SH-SY5Y (cell line): ENCODE measurements at regions not wholly inside any gene's neighbourhood (a gene's known extent, or its start where the extent isn't known, plus 50 kb on each side); places are given as distances from the start of the nearest gene placed in this dataset.
A peak's percentile ranks its signal among the peaks of the same experiment; 100 is the strongest.

Experiments
- GATA2 ChIP-seq: IDR thresholded peaks from 2 replicates; pipeline ENCODE4 v1.6.1; 2011; ENCODE audit warnings: mild to moderate bottlenecking, low read depth, low read length
- GATA3 ChIP-seq: IDR thresholded peaks from 2 replicates; pipeline ENCODE4 v1.6.1; 2011; ENCODE audit warnings: low read depth, mild to moderate bottlenecking, low read length, moderate library complexity

DNA sequence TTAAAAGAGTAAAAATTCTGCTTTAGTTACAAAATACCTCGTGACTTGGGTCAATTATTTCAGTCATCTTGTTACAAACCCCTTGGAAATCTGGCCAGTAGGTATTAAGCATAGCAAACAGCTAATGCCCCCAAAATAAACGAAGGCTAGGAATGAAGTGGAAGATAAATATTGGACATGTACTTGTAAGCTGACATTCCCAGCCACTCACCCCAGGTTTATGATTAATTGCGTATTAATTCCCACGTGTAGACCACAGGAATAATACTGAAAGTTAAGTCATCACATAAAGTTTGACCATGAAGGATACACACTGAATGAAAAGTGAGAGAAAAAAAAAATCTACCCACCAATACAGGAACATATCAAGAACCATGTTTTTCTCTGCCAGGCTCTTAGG lies 936.5 kb upstream of the ADGRB3 start:
- TF ChIP-seq GATA3, result no peak
- TF ChIP-seq GATA2, result no peak

- no peak for TF ChIP-seq GATA2
- no peak for TF ChIP-seq GATA3
These were observed 941.0 kb upstream of the ADGRB3 start for GRCh38 chr6:67694127-67694526.

DNA sequence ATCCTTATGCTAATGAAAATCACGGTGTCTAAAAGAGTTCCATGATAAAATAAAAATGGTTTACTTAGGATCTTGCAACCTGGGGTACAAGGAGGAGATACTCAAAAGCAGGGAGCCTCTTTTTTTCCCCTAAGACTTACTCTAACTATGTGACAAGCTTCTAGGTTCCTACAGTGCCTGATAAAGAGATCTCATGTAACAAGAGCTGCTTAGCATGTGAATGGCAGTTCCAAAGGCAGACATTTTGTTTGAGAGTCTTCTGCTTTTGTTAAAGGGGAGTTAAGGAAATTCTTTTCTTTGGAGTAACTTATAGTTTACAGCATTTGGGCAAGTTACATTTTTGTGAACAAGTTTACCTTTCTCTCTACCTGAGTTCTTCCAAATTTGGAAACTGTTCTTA lies 945.8 kb upstream of the ADGRB3 start:
- TF ChIP-seq GATA2 (no peak), GATA3 (no peak)

DNA sequence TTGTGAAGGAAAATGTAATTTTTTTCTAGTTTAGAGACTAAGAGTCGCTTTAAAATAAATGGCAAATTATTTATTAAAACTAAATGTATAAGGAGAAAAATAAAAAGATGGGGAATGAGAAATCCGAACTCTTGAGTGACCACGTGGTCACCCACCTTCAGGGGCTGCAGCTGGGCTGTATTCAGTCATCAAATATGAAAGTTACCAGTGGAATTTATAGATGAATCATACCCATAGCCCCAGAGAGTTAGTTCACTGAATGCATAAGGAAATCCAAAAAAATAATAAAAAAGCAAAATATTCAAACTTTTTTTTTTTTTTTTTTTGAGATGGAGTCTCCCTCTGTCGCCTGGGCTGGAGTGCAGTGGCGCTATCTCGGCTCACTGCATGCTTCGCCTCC lies 947.7 kb upstream of the ADGRB3 start:
- no peak for TF ChIP-seq GATA2
- no peak for TF ChIP-seq GATA3

GRCh38 chr6:67683960-67684359 lies 951.1 kb upstream of the ADGRB3 start:
- TF ChIP-seq GATA3 (no peak), GATA2 (no peak)

- TF ChIP-seq GATA3 (no peak), GATA2 (no peak)
These were observed 954.7 kb upstream of the ADGRB3 start for GRCh38 chr6:67680297-67680932.

GRCh38 chr6:67679566-67680296 lies 955.4 kb upstream of the ADGRB3 start:
- no peak for TF ChIP-seq GATA2
- TF ChIP-seq GATA3, result no peak

DNA sequence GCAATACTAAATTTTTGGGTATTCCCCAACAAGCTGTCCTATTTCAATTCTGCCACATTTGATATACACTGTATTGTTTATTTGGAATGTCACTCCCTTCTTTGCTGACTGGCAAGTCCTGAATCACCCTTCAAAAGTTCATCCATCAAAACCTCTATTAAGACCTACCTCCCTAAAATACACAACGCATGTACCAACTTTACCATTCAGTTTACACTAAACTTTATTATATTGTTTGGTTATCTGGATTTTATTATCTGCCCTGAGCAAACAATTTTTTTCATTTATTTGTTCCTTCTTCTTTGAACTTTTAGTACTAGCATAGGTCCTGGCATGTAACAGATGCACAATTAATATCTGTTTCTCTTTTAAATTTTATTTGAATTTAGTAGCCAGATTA lies 958.2 kb upstream of the ADGRB3 start:
- TF ChIP-seq GATA3, result no peak
- no peak for TF ChIP-seq GATA2

GRCh38 chr6:67667637-67668422 lies 967.3 kb upstream of the ADGRB3 start:
- 0 out of 2 replicates have a peak, but pooled peaks have one; percentile 56 for TF ChIP-seq GATA3
- TF ChIP-seq GATA2, result no peak

DNA sequence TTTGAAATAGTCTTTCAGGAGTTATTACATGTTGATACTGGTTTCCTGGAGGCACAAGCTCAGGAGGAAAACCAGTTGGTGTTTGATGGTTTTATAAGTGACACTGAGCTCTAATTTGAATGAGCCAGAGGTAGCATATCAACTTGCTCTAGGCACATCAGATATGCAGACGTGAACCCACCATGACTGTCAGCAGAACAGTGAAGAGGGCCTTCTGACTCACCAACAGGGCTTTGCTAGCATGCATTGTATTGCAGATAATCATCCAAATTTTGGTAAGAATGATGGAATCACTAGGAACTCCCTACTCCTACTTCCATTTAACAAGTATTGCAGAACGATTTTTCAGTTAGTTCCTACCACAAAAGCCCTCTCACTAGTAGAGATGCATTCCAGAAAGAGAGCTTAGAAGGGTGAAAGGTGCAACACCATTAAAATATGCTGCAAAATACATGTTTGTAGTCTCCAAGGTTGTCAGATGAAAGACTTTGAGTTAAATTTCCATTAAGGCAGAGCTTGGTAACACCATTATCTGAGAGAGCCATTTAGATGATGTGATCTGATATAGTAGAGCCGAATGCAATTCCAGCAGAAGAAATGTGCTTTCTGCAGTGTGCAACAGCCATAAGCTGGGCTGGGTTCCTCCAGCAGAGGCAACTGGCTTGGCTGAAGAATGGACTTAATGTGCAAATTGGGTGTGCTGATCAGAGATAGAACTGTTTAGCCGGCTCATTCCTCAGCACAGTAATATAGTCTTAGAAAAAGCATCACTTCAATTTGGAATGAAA lies 968.7 kb upstream of the ADGRB3 start:
- TF ChIP-seq GATA3 (peak; percentile 70), GATA2 (peak; percentile 73)

GRCh38 chr6:67664942-67665341 lies 970.1 kb upstream of the ADGRB3 start:
- TF ChIP-seq GATA3, result no peak
- TF ChIP-seq GATA2, result no peak

DNA sequence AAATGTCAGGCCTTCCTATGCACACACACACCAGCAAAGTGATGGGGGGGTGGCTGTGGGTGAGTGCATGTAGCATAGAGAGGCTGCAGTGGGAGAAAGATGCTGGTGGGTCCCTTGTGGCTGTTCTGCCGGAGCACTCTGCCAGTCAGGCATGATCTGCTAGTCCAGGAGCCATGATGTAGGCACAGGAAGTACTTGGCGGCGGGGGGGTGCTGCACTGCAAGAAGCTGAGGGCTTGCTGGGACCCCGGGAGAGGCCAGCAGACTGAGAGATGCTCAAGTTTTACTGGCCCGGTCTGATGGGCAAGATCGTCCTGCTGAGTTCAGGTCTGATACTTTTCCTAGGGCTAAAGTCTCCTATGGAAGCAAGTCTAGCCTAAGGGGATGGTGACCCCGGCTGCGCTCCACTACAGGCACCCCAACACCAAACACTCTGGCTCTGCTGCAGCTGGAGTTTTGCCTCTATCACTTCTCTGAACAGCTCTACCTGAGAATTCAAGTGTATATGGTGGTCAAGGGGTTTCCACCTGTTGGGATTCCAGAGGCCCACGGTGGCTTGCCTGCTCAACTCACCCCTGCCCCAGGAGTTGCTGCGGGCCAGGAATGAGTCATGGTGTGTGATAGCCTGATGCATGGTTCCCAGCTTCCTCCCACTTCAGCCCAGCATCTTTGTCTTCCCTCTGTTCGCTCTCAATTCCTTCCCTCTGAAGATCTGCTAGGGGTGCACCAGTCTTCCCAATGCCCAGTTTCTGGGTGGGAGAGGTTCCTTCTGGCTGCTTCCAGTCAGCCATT lies 971.8 kb upstream of the ADGRB3 start:
- TF ChIP-seq GATA2, result no peak
- no peak for TF ChIP-seq GATA3

DNA sequence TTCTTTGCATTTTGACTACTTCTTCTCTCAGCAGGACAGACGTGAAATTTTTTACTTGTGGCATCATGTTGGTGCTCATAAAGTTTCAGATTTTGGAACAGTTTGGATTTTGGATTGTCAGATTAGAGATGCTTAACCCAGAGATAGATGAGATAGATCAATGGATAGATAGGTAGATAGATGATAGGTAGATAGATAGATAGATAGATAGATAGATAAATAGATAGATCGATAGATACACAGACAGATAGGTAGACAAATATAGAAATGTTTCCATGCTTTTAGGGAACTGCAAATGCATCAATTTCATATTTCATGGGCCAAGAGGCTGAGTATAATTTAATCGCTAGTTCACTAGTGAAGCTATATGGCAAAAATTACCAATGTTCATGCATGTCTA lies 981.5 kb upstream of the ADGRB3 start:
- TF ChIP-seq GATA3 (no peak), GATA2 (no peak)
